Stimulated activated CD4-positive, alpha-beta T cell treated with anti-CD3 and anti-CD28 coated beads, Interleukin-1b, Interleukin-23, amount 100 ng/mL, for 24 hours (primary cell): ENCODE measurements at regions not wholly inside any gene's neighbourhood (a gene's known extent, or its start where the extent isn't known, plus 50 kb on each side); places are given as distances from the start of the nearest gene placed in this dataset.

Experiments used
- DNase-seq, 4 experiments: peaks; one replicate each; pipeline ENCODE4 v3.0.0-alpha.2; 2020; ENCODE audit warnings: low read depth in 4 of 4, low spot score in 1 of 4

DNA sequence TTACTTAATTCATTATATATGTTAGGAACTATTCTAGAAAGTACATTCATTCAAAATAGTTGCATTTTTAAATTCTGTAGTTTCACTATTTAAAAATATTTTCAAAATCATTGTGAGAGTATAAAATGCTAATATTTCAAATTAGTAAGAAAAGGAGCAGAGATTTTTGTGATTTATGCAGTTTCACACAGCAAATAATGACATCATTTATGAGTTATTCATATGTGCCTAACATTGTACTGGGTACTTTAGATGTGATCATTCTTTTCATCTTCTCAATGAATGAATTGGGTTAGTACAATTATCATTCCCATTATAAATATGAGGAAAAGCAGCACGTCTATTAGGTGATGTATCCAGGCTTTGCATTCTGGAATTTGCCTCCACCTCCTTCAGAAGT lies 1451.0 kb upstream of the IGFBP7 start:
- no peak for DNase-seq

DNA sequence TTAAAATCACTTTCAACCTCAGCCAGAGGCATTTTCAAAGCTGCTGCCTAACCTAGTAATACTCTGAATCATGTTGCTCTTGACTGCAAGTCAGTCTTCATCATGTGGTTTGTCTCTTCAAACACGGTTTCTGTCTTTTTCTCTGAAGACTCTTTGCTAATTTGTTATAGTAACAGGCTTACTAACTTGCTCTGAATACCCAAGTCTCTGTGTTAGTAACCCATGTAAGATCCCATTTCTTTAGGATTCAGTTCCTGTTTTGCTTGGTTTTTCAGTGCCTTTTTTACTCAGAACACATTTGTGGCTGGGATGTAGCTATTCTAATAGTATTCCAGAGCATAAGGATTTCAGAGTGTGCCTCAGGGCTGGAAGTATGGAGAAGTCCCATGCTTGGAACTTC lies 1450.6 kb upstream of the IGFBP7 start:
- no peak for DNase-seq

DNA sequence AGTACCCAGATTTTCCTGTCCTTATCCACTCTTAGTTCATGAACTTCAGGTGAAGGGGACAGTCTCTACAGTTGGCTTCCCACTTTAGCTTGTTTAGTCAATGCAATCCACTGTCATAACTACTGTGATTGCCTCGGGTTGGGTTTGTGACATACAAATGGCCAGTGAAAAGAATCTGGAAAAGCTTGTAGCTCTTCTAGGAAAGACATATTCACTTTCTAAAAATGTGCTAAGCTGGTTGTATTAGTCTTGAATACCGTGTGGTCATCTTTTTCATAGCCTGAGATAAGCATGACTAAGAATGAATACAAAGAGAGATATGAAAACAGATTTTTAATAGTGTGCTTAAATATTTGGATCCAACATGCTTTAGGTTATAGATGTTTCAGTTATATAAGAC lies 1443.5 kb upstream of the IGFBP7 start:
- no peak for DNase-seq

DNA sequence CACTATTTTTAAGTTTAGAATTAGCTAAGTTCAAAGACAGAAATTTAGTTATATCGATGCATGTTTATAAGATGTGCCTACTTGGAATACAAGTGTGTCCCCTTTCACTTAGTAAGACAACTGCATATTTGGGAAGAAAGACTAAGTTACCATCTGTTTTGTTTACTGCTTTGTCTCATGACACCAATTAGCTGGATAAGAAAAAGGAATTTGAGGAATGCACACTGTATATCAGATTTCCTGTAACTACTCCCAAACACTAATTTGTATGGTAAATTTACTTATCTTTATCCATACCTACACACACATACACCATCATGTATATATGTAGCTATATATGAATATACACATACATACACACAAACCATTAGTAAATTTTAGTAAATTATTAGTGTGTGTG lies 1442.8 kb upstream of the IGFBP7 start:
- DNase-seq: no peak

DNA sequence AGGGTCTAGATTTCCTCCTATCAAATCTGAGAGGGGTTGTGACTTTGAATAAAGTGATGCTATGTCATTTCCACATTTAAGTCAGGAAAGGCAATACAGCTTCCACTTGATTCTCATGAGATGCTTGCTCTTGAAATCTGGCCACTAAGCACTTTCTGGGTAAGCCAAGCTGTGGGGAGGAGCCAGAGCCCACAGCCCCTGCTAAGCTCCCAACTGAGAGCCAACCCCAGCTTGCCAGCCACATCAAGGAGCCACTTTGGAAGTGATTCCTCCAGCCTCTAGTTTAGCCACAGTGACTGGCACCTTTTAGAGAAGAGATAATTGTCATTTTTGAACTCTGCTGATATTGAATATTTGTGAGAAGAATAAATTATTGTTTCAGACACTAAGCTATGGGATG lies 1441.5 kb upstream of the IGFBP7 start:
- no peak for DNase-seq

DNA sequence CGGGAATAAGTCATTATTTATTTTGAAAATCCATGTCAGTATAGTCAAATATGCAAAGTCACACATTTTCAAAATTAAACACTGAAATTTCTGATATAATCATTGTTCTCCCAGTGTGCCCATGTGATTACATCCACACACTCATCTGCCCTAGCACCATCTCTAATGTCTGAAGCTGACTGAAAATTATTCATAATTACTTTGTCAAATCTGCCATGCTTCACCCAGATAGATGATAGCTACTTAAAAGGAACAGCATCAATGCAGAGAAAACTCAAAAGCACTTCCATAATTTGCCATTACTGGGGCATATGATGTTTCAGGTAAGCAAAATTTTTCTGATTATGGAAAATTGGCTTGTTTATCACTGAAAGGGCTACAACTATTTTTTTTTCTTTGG lies 1433.3 kb upstream of the IGFBP7 start:
- DNase-seq: no peak

DNA sequence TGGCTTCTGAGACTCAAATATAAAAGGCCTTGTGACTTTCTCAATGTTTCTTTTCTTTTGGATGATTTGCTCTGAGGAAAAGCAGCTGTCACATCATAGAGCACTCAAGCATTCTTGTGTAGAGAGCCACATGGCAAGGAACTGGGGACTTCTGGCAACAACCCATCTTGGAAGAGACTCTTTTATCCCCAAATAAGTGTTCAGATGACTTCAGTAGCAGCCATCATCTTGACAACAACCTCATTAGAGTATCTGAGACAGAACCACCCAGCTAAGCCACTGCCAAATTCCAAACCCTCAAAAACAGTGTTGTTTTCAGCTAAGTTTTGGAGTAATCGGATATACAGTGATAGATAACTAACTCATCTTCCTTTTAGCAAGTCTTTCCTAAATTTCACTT lies 1431.7 kb upstream of the IGFBP7 start:
- no peak for DNase-seq

DNA sequence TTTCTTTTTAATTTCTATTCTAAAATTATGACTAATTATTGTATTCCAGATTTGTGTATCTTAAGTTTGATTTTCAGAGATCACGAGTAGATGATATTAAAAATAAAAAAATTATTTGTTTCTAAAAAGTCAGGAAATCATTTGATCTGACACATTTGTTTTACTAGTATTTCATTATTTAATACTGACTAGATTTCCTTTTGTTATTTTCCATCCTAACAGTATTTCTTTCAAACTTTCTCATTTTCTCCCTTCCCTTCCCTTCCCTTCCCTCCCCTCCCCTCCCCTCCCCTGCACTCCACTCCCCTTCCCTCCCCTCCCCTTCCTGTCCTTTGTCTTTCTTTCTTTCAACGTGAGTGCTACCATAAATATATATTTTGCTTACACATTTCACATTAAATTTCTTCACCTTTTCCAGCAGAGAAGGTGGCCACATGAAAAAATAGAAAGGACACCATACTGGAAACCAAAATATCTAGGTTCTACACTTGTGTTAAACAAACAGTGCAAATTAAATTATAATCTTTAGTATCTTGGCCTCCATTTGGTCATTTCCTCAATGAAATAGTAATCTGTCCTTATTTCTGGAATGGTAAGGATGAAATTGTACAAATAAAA lies 1412.7 kb upstream of the IGFBP7 start:
- DNase-seq: no peak

DNA sequence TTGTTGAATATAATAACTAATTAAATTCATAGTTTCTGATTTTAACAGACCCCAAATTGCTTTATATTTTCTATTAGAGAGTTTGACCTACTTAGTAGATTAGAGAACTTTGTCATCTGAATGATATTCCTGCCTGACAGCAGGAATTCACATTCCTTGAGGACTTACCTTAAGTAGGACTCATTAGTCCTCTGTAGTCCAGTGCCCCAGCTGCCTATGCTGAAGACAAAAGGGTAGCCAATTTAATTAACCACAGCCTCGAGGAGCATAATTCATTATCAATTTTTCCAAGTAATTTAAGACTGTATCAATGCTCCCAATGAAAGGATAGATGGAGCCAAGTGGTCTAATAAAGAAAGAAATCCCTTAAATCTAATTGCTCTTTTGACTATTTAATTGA lies 1405.0 kb upstream of the IGFBP7 start:
- DNase-seq: no peak

DNA sequence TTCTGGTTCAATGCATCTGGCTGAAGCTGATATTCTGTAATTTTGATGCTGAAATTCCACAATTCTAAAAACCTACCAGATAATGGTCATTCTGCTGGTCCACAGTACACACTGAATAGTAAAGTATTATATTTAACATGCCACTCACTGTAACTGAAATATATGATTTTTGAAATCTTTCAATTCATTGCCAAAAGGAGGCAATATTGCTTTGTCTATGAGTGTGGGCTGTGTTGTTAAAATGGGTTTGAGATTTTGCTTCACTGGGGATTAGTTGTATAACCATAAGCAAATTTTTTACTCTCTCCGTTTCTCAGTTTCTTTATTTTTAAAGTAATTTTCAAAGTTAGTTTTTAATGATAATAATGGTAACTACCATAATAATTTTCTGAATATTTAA lies 1404.1 kb upstream of the IGFBP7 start:
- no peak for DNase-seq

DNA sequence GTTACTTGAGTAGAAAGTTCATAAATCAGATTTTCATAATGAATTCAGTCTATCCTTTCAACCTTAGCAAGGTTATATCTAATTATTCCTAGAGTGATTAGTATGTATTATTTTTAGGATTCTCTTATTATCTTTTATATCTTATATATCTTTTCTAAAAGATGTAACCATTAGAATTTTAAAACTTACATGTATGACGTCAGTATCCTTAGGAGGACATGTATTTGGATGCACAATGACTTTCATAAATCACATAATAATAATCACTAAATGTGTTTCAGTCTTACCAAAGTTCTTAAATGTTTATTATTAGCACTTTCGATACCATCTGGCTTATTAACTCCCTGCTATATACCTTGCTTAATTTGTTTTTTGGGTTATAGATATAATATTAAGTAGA lies 1400.5 kb upstream of the IGFBP7 start:
- DNase-seq: no peak

DNA sequence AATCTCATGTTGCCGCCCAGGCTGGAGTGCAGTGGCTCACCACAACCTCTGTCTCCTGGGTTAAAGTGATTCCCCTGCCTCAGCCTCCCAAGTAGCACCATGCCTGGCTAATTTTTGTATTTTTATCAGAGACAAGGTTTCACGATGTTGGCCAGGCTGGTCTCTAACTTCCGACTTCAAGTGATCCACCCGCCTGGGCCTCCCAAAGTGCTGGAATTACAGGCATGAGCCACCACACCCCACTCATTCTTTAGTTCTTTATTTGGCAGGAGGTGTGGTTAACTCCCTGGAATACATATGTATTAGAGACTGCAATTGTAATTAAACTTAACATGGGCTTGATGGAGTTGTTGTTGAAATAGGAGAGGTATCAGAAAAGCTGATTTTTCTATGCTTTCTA lies 1396.9 kb upstream of the IGFBP7 start:
- no peak for DNase-seq

DNA sequence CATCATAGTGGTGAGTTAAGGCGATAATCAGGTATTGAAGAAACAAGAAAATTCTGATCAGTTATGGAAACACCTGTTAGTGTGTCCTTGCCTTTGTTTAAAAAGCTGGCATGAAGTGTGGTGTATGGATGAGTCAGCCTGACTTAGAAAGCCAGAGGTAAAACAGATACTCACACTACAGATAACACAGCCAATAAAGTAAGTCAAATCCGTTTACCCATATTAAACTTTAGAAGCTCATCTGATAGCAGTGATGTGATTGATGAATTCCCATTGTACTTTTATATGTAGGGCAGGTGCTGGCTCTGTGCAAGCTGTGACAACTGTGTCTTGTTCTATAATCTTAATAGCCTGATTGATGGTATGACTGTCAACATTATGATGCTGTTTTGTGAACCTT lies 1392.7 kb upstream of the IGFBP7 start:
- DNase-seq: no peak

DNA sequence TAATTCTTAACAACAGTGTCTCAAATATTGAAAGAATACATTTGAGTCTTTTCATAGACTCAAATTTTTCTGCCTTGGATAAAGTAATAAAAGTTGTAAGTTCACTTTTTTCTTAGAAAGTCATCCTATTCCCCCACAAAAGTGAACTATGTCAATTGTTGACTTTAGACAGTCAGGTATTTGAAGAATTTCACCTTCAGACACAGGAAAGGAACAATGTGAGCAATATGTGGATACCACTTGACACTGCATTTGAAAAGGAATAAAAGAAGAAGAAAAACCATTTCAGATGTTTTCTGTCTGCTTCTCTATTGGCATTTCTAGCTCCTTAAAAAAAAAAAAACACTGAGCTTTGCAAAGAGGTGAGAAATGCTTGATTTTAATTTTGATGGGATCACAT lies 1389.0 kb upstream of the IGFBP7 start:
- no peak for DNase-seq

DNA sequence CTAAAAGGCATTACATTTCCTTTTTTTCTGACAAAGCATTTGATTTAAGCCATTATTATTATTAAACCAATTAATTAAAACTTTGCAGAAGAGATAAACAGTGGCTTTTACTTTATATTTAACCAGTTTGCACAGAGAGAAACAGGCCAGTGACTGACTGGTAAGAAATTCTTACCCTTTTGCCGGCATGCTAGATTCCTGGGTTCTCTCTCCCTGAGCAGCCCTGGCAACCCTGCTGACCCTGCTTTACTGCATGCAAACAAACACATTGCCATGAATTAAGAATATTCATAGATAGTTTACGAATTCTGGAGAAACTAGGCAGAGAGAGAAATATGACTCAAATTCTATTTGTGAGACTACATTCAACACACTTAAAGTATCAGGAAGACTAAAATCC lies 1381.4 kb upstream of the IGFBP7 start:
- DNase-seq: no peak

DNA sequence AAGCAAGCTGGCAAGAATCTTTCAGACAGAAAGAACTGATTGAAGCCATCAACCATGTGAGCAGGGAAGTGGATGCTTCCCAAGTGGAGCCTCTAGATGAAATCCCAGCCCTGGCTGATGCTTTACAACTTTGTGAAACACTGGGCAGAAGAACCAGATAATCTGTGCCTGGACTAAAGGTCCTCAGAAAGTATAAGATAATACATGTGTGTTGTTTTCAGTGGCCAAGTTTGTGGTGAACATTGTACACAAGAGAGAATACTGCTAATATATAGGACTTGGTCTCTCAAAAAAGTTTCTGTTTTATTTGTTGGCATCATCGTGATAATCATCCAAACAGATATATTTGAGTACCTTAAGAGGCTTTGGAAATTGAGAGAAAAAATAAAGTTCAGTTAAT lies 1367.8 kb upstream of the IGFBP7 start:
- no peak for DNase-seq

DNA sequence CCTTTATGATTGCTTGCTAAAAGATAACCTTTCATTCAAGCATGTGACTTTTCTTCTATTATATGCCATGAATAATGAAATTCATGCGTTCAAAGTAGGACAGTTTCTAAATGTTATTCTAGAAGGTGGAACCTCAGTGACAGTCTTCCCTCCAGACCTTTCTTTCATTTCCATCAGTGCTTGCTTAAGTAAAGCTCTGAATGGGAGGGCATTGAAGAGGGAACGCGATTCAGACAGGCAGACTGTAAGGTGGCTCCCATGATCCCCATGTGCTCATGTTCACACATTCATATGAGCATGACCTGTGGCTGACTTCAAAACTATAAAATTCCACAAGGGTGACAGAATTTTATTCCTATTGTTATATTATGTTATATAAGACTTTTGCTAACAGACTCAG lies 1367.3 kb upstream of the IGFBP7 start:
- no peak for DNase-seq

DNA sequence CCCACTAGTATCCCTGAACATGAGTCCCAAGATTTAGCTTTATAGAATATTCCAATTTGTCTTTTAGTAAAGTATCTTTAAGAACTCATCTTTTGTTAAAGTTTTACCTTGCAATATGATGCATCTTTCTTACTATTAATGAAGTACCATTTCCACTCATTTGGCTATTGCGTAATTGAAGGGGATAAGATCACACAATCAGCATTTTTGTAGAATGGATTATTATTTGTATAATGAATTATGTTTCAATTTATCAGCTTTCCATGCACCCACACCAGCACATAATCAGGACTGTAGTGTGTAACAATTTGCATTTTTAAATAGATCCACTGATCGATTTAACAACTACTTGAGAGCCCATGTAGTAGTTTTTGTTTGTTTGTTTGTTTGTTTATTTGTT lies 1364.9 kb upstream of the IGFBP7 start:
- no peak for DNase-seq

DNA sequence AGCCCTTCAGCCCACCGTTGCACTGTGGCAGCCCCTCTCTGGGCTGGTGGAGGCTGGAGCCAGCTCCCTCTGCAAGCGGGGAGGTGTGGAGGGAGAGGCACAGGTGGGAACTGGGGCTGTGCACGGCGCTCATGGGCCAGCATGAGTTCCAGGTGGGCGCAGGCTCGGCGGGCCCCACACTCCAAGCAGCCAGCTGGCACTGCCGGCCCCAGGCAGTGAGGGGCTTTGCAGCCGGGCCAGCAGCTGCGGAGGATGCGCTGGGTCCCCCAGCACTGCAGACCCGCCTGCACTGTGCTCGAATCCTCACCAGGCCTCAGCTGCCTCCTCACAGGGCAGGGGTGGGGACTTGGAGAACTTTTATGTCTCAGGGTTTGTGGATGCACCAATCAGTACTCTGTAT lies 1354.8 kb upstream of the IGFBP7 start:
- no peak for DNase-seq

DNA sequence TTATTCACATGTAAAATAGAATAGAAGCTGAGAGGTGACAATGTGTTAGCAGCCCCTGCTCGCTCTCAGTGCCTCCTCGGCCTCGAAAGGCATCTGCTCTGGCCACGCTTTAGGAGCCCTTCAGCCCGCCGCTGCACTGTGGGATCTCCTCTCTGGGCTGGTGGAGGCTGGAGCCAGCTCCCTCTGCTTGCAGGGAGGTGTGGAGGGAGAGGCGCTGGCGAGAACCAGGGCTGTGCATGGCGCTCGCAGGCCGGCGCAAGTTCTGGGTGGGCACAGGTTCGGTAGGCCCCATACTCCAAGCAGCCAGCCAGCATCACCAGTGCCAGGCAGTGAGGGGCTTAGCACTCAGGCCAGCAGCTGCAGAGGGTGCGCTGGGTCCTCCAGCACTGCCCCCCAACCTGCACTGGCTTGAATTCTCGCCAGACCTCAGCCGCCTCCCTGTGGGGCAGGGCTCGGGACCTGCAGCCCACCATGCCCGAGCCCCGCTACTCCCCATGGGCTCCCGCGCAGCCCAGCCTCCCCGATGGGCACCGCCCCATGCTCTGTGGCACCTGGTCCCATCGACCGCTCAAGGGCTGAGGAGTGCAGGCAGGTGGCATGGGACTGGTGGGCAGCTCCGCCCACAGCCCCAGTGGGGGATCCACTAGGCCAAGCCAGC lies 1346.7 kb upstream of the IGFBP7 start:
- no peak for DNase-seq

DNA sequence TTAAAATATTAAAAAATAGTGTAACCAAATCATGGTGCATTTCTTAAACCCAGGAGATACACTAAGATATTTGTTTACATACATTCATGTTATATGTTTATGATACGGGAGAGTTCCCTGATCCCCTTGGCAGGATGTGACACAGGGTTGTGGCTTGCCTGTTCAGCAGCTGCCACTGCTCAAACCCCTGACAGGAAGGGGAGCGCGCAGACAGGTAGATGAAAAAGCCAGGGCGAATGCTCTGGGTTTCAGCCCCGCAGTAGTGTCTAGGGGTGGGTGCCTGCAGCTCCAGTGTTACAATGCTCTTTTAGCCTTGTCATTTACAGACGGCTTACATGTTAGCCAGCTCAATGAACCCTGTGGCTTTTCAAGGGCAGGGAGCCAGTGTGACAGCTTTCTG lies 1343.8 kb upstream of the IGFBP7 start:
- DNase-seq: no peak

DNA sequence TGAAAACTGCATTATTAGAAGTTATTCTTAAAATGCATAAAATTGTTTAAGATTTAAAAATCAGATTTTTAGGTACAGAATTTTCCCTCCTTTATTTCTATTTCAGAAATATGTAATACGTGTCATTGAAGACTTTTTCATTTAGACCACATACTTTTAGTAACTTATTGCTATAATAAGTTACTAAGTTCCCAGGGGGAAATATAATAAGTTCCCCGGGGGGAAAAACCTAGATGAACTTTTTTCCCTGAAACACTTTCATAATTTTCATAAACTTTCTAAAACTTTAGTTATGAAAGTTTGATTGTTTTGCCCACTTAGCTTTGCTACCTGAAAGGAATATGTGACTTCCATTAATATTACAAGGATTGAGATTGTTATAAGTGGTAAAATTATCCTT lies 1341.5 kb upstream of the IGFBP7 start:
- DNase-seq: no peak

DNA sequence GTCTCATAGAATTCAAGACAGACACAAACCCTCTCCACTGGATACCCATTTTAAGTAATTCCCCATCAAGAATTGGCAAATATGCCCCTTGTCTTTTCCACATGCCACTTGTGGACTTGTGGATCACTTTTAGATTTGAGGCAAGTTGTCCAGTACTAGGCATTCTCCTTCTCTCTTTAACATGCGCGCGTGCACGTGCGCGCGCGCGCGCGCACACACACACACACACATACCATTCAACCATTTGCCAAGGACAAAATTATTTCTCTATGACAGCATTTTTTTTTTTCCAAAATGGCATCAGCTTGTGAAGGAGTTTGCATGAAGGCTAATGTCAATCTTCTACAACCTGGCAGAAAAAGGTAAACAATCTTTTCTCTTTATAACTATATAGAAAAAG lies 1325.7 kb upstream of the IGFBP7 start:
- no peak for DNase-seq
